Left cardiac atrium (tissue), 4 donors: ENCODE measurements at regions not wholly inside any gene's neighbourhood (a gene's known extent, or its start where the extent isn't known, plus 50 kb on each side); places are given as distances from the start of the nearest gene placed in this dataset.

ENCODE experiments used
- ATAC-seq, 2 donors: fragments of 200-7000 bp; cut with Tn5 transposase; one replicate each; pipeline ENCODE4 v1.9.1; 2020; ENCODE audit warnings: mild to moderate bottlenecking in 2 of 2, moderate library complexity in 2 of 2
- DNase-seq: peaks from one replicate; pipeline ENCODE4 v3.0.0-alpha.2; 2020
- intact Hi-C, 2 donors: fragments of 100-400 bp; cut with DNase I; formaldehyde crosslinking; loops; one replicate each; pipeline versions ENCODE4 v1.14.1 to v1.15.1; 2022 to 2023
- donor health status: DM: no; HTN: yes; CAD: no.
- donor health status: DM: no; HTN: yes; CAD: no; lungs with severe emphysema.
- donor health status: DM: yes; HTN: yes; CAD: no.
- donor health status: Dilated cardiomyopathy.

- DNase-seq (no peak), ATAC-seq (no peak)
- intact Hi-C loops = no loop called here
Measured at GRCh38 chr12:90630006-90630405, 325.0 kb downstream of the CCER1 start.

DNA sequence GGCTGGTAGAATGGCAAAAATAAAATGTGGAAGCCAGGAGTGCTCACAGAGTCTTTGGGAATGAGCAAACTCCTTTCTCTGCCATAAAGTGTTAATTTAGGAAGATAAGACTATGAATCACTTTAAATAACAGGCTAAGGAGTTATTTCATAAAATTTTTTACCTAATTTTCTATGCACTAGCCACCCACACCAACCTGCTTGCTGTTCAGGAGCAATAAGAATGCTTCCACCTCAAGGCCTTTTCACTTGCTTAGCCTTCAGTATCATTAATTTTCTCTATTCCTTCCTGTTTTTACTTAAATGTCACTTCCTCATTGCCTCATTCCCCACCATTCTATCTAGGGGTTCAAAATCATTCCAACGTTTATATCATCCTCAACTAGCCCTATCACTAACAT lies 326.8 kb downstream of the CCER1 start:
- DNase-seq (no peak), ATAC-seq (no peak)
- intact Hi-C loops = no loop called here

GRCh38 chr12:90627180-90627896 lies 327.6 kb downstream of the CCER1 start:
- intact Hi-C loops = no loop called here
- DNase-seq (no peak), ATAC-seq (no peak)

GRCh38 chr12:90622431-90622830 lies 332.5 kb downstream of the CCER1 start:
- ATAC-seq (no peak), DNase-seq (no peak)
- intact Hi-C loops = no loop called here

DNA sequence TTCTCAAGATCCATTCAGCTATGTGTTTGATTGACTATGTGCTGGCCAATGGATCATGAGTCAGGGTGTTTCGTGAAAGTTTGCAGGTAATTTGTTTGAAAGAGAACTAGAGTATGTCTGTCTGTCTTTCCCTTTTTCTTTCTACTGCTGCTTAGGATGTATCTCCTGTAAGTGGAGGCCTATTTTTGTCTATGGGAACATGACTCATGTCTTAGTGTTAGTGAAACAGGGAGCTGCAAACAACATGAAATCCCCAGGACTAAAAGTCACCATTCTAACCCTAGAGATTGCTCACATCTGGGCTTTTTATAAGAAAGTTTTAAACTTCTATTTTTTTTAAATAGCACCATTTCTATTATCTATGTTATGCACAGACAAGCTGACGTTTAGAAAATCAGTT lies 333.0 kb downstream of the CCER1 start:
- no peak for ATAC-seq
- intact Hi-C loops = no loop called here

GRCh38 chr12:90619943-90620342 lies 335.0 kb downstream of the CCER1 start:
- DNase-seq (no peak), ATAC-seq (no peak)
- intact Hi-C loops = no loop called here

More for the DNA sequence above, 333.0 kb downstream of the CCER1 start:
- DNase-seq = no peak

GRCh38 chr12:90618586-90618985 lies 336.4 kb downstream of the CCER1 start:
- ATAC-seq (no peak), DNase-seq (no peak)
- intact Hi-C loops = no loop called here

- ATAC-seq (no peak), DNase-seq (no peak)
- intact Hi-C loops = no loop called here
Measured at GRCh38 chr12:90611891-90612290, 343.1 kb downstream of the CCER1 start.

DNA sequence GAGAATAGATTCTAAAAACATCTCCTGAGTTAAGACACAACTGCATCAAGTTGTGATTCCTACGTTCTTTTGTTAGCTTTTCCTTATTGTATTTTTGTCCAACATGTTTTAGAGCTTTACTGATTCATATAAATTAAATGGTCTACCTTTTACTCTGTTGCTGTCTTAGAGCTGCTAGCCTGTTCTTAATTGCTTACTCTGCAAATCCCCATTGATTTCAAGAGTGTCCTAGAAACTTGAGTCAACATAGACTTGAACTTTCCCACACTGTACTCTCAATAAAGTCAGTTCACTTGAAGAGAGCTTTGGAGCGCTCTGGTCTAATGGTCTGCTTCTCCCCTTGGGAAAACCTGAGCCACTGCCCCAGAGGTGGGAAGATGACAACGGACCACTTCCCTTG lies 343.9 kb downstream of the CCER1 start:
- ATAC-seq (no peak), DNase-seq (no peak)
- intact Hi-C loops = no loop called here

DNA sequence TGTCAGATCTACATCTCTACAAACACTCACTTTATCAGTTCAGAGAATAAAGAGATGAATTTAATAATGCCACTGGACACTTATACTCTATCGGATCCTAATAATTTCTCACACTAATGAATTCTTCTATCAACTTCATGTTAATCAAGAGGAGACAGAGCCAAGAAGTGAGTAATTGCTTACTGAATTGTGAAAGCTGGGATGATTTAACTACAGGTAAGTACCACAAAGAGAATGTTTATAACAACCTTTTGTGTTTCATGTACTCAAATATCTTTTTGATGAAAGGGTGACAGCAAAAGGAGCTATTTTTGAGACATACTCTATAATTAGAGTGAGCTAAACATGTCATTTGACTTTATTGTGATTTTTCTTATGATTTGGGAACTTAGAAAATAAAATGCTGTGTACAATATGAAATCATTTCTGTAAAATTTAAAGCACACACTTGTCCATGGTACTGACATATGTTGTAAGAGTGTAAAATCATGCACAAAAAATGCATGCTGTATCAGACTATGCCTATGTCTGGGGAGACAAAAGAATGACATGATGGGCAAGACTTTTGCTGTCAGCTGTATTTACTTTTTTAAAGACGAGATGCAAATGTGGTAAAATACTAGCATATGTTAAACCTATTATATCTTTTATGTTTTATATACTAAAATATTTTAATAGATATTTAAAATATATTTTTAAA lies 361.2 kb downstream of the CCER1 start:
- no peak for DNase-seq
- ATAC-seq = no peak
- intact Hi-C loops = no loop called here

DNA sequence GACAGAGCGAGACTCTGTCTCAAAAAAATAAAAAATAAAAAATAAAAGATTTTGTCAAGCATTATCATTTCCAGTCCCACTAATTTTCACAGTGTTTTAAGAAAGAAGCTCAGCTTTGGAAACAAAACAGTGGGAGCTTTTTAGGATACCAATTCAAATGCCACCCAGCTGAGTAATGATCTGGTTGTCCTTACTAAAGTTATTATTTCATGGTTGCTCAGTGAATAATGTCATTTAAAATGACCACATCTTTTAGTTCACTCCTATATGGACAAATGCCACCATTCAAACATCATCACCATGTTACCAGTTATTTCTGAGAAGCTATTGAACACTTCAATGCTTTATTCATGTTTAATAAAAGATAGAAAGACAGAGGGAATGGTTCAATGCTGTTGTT lies 365.0 kb downstream of the CCER1 start:
- DNase-seq = no peak
- ATAC-seq = no peak
- intact Hi-C loops = no loop called here

- intact Hi-C loops = no loop called here
- DNase-seq (no peak), ATAC-seq (no peak)
Measured at GRCh38 chr12:90585640-90586304, 369.2 kb downstream of the CCER1 start.

DNA sequence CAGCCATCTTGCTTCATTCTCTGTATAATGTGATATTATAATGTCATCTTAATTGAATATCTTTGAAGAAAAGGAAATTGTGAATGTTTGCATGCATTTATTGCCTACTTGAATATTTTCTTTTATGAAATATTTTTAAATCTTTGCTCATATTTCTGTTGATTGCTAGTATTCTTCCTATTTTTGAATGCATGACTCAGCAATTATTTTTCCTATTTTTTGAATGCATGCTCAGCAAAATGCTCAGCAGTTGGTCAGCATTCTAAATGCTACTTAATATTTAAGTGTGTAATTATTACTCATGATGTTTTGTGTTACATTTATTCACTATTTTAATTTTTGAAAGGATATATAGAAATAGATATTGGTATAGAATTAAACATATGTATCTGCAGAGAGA lies 378.3 kb downstream of the CCER1 start:
- intact Hi-C loops = no loop called here
- DNase-seq (no peak), ATAC-seq (no peak)

GRCh38 chr12:90575995-90576394 lies 379.0 kb downstream of the CCER1 start:
- ATAC-seq = no peak

GRCh38 chr12:90574676-90575075 lies 380.3 kb downstream of the CCER1 start:
- no peak for ATAC-seq
- intact Hi-C loops = no loop called here
- no peak for DNase-seq

More at GRCh38 chr12:90575995-90576394, 379.0 kb downstream of the CCER1 start:
- no peak for DNase-seq
- intact Hi-C loops = no loop called here

GRCh38 chr12:90572778-90573177 lies 382.2 kb downstream of the CCER1 start:
- intact Hi-C loops = no loop called here
- DNase-seq (no peak), ATAC-seq (no peak)

DNA sequence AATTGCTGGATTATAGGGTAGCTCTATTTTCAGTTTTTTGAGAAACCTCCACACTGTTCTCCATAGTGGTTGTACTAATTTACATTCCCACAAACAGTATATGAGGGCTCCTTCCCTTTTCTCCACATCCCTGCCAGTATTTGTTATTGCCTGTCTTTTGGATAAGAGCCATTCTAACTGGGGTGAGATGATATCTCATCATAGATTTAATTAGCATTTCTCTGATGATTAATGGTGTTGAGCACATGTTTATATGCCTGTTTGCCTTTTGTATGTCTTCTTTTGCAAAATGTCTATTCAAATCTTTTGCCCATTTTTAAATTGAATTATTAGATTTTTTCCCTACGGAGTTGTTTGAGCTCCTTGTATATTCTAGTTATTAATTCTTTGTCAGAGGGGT lies 385.3 kb downstream of the CCER1 start:
- intact Hi-C loops = no loop called here
- ATAC-seq (no peak), DNase-seq (no peak)

- intact Hi-C loops = no loop called here
- no peak for DNase-seq
- ATAC-seq = no peak
Measured at GRCh38 chr12:90562671-90563070, 392.3 kb downstream of the CCER1 start.

DNA sequence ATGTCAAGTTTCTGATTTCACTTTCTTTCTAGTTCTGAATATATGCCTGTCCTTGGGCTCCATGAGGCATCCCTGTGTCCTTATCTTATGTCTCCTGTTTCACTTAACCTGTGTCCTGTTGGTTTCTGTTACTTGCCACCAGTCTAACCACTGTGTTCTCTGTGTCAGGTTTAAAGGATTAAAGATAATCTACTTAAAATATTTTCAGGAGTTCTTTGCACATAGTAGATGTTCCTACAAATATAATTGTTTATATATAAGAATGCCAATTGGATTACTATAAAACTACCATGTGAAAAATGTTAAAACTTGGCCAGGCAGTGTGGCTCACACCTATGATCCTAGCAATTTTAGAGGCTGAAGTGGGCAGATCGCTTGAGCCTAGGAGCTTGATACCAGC lies 406.4 kb downstream of the CCER1 start:
- DNase-seq (no peak), ATAC-seq (no peak)
- intact Hi-C loops = no loop called here

DNA sequence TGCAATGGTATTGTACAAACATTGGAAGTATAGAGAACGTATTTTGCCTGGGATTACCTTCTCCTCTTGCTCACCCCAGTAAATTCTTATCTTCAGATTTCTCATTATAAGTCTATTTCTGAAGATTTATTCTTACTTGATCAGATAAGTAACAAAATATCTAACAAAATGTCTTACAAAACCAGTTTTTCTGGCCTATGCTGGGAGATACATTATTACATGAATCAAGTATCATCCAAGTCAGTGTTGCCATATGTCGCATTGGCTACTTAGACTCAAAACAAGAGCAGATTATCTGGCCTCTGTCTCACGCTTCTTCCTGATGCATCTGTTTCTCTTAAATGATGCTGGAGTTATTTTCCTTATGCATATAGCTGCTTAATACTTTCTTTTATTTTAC lies 408.5 kb downstream of the CCER1 start:
- ATAC-seq = no peak
- intact Hi-C loops = no loop called here
- DNase-seq = no peak

DNA sequence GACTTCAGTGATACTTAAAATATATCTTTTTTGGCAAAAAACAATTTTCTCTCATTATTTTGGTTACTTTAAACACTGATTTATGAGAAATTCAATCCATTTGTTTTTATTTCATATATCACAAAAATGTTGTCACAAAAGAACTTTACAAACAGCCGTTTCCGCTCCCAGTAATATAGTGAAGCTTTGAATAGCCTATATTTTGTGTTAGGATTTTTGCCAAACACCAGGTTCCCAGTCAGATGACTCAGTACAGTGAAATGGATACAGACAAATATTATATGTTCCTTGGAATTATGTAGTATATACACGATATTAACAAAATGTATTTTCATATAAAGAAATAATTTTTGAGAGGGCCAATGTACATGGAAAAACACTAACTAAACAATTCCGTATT lies 411.1 kb downstream of the CCER1 start:
- intact Hi-C loops = no loop called here
- no peak for ATAC-seq
- DNase-seq = no peak
